ENCODE measurements at regions not wholly inside any gene's neighbourhood (a gene's known extent, or its start where the extent isn't known, plus 50 kb on each side); places are given as distances from the start of the nearest gene placed in this dataset.

GRCh38 chr1:87603626-87604025 is 274.9 kb downstream of the LMO4 start:
- H3K4me3 Mint-ChIP-seq = no peak overlapping the region
- no peak overlapping the region for H3K27ac Mint-ChIP-seq

GRCh38 chr1:87612956-87613355 is 284.3 kb downstream of the LMO4 start:
- DNase-seq = no peak
- TF ChIP-seq, protein P1, sequence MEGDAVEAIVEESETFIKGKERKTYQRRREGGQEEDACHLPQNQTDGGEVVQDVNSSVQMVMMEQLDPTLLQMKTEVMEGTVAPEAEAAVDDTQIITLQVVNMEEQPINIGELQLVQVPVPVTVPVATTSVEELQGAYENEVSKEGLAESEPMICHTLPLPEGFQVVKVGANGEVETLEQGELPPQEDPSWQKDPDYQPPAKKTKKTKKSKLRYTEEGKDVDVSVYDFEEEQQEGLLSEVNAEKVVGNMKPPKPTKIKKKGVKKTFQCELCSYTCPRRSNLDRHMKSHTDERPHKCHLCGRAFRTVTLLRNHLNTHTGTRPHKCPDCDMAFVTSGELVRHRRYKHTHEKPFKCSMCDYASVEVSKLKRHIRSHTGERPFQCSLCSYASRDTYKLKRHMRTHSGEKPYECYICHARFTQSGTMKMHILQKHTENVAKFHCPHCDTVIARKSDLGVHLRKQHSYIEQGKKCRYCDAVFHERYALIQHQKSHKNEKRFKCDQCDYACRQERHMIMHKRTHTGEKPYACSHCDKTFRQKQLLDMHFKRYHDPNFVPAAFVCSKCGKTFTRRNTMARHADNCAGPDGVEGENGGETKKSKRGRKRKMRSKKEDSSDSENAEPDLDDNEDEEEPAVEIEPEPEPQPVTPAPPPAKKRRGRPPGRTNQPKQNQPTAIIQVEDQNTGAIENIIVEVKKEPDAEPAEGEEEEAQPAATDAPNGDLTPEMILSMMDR (IDR thresholded peaks at IDR 0.05) = no peak
- no peak overlapping the region for H3K4me3 Mint-ChIP-seq
- no peaks in the 10 kb centered on the region; the same call in 1 of the 2 replicates for H3K9me3 Mint-ChIP-seq
- H3K27ac Mint-ChIP-seq = no peak overlapping the region
- H3K4me1 Mint-ChIP-seq (ENCODE audit: low read depth) = no peaks in the 10 kb centered on the region
- H3K27me3 Mint-ChIP-seq (ENCODE audit: insufficient read depth) = no peaks in the 10 kb centered on the region; the same call in 1 of the 2 replicates
- H3K36me3 Mint-ChIP-seq (ENCODE audit: low read depth) = no peaks in the 10 kb centered on the region

More at GRCh38 chr1:87603626-87604025, 274.9 kb downstream of the LMO4 start:
- no peak for DNase-seq
- TF ChIP-seq, protein P1 (IDR thresholded peaks at IDR 0.05) = no peak
- Mint-ChIP-seq H3K4me1 (ENCODE audit: low read depth) (no peaks in the 10 kb centered on the region), H3K27me3 (ENCODE audit: insufficient read depth) (peaks cover 2% of the 10 kb centered on the region; the same call in 1 of the 2 replicates), H3K36me3 (ENCODE audit: low read depth) (no peaks in the 10 kb centered on the region), H3K9me3 (peaks cover 12% of the 10 kb centered on the region; the same call in 1 of the 2 replicates)

DNA sequence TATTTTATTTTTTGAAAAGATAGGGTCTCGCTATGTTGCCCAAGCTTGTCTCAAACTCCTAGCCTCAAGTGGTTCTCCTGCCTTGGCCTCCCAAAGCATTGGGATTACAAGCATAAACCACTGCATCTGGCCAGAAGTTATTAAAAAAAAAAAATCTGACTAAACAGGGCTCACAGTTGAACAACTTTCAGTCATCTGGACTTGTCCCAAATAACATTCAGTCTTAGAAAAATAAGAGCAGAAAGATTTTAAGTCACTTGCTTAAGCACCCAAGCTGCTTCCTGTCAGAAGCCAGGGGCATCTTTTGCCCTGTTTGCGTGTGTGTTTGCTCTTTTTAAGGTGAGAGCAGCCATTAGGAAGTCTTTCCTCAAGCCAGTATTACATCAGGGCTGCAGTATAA is 286.8 kb downstream of the LMO4 start:
- peaks cover 2% of the 10 kb centered on the region; the same call in 1 of the 2 replicates for H3K27me3 Mint-ChIP-seq (ENCODE audit: insufficient read depth)
- H3K36me3 Mint-ChIP-seq (ENCODE audit: low read depth) = no peaks in the 10 kb centered on the region
- TF ChIP-seq, protein P1 (IDR thresholded peaks at IDR 0.05) = no peak
- DNase-seq = no peak
- peaks cover 9% of the 10 kb centered on the region; the same call in 1 of the 2 replicates for H3K9me3 Mint-ChIP-seq
- no peak overlapping the region for H3K27ac Mint-ChIP-seq
- H3K4me1 Mint-ChIP-seq (ENCODE audit: low read depth) = no peaks in the 10 kb centered on the region
- H3K4me3 Mint-ChIP-seq = no peak overlapping the region

- Mint-ChIP-seq H3K27me3 (ENCODE audit: insufficient read depth) (peaks cover 2% of the 10 kb centered on the region; the same call in 1 of the 2 replicates), H3K4me3 (no peak overlapping the region), H3K4me1 (ENCODE audit: low read depth) (no peaks in the 10 kb centered on the region), H3K36me3 (ENCODE audit: low read depth) (no peaks in the 10 kb centered on the region), H3K9me3 (peaks cover 9% of the 10 kb centered on the region; the same call in 1 of the 2 replicates), H3K27ac (no peak overlapping the region)
- TF ChIP-seq, protein P1 (IDR thresholded peaks at IDR 0.05) = no peak
- no peak for DNase-seq
Observed at GRCh38 chr1:87615901-87616300, 287.2 kb downstream of the LMO4 start.

DNA sequence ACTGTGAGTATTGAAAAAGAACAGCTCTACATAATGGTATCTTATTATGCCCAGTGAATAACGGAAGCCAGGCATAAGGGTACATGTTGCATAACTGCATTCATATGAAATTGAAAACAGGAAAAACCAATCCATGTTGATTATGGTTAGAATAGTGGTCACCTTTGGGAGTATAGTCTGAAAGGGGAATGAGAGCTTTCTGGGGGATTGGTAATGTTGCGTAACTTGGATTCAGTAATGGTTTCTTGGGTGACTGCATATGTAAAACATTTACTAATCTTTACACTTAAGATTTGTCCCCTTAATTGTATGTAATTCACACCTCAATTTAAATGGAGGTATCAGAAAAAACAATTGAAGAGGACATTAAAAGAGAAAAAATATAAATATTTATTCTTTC is 292.1 kb downstream of the LMO4 start:
- Mint-ChIP-seq H3K27me3 (ENCODE audit: insufficient read depth) (peaks cover 4% of the 10 kb centered on the region; the same call in 1 of the 2 replicates), H3K9me3 (peaks cover 14% of the 10 kb centered on the region; the same call in 1 of the 2 replicates), H3K4me1 (ENCODE audit: low read depth) (no peaks in the 10 kb centered on the region), H3K27ac (no peak overlapping the region), H3K4me3 (no peak overlapping the region), H3K36me3 (ENCODE audit: low read depth) (no peaks in the 10 kb centered on the region)
- no peak for DNase-seq
- TF ChIP-seq, protein P1 (IDR thresholded peaks at IDR 0.05) = no peak
